ENCODE measurements at regions not wholly inside any gene's neighbourhood (a gene's known extent, or its start where the extent isn't known, plus 50 kb on each side); places are given as distances from the start of the nearest gene placed in this dataset.

- DNase-seq (ENCODE audit: unreplicated experiment): no peak
- TF ChIP-seq, protein P1, sequence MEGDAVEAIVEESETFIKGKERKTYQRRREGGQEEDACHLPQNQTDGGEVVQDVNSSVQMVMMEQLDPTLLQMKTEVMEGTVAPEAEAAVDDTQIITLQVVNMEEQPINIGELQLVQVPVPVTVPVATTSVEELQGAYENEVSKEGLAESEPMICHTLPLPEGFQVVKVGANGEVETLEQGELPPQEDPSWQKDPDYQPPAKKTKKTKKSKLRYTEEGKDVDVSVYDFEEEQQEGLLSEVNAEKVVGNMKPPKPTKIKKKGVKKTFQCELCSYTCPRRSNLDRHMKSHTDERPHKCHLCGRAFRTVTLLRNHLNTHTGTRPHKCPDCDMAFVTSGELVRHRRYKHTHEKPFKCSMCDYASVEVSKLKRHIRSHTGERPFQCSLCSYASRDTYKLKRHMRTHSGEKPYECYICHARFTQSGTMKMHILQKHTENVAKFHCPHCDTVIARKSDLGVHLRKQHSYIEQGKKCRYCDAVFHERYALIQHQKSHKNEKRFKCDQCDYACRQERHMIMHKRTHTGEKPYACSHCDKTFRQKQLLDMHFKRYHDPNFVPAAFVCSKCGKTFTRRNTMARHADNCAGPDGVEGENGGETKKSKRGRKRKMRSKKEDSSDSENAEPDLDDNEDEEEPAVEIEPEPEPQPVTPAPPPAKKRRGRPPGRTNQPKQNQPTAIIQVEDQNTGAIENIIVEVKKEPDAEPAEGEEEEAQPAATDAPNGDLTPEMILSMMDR (IDR thresholded peaks at IDR 0.05; ENCODE audit: unreplicated experiment): no peak
- Mint-ChIP-seq H3K27me3 (ENCODE audit: insufficient read depth, unreplicated experiment) (no peaks in the 10 kb centered on the region), H3K36me3 (ENCODE audit: insufficient read depth, unreplicated experiment) (no peaks in the 10 kb centered on the region), H3K4me3 (ENCODE audit: unreplicated experiment) (no peak overlapping the region), H3K4me1 (ENCODE audit: insufficient read depth, unreplicated experiment) (no peaks in the 10 kb centered on the region), H3K27ac (ENCODE audit: low read depth, unreplicated experiment) (no peak overlapping the region), H3K9me3 (ENCODE audit: unreplicated experiment) (peaks cover 4% of the 10 kb centered on the region)
- intact Hi-C loops (cut with micrococcal nuclease): no loop called here
- ChIA-PET CTCF (interaction anchor here (0.7 kb wide), 1 partner anchor 37 kb away, joined by 3 read pairs; no protein-coding TSS in a partner anchor), POLR2A (no interaction called here)
- BruUV-seq (replicated peaks): no TSS peak
Observed at GRCh38 chr5:152701305-152701949, 296.3 kb upstream of the NMUR2 start.

DNA sequence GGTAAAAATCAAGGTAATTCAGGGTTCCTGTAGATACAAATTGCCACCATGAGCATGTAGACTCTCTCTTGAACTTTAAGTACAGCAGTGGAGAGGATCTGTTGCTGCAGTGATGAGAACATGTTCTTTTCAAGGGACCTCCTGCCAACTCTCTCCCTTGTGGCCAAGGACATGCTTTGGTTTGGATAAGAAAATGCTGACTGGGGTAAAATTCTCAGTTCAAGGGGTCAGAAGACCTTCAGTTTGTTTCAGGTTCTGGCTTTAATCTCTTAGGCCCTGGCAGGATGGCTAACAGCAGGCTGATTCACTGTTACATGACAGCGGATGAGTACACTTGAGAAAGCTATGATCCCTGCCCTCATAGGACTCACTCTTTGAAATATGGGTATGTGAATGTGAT lies 299.2 kb upstream of the NMUR2 start:
- TF ChIP-seq, protein P1 (IDR thresholded peaks at IDR 0.05; ENCODE audit: unreplicated experiment): no peak
- no TSS peak for BruUV-seq (replicated peaks)
- Mint-ChIP-seq H3K27me3 (ENCODE audit: insufficient read depth, unreplicated experiment) (no peaks in the 10 kb centered on the region), H3K9me3 (ENCODE audit: unreplicated experiment) (no peaks in the 10 kb centered on the region), H3K4me1 (ENCODE audit: insufficient read depth, unreplicated experiment) (no peaks in the 10 kb centered on the region), H3K4me3 (ENCODE audit: unreplicated experiment) (no peak overlapping the region), H3K36me3 (ENCODE audit: insufficient read depth, unreplicated experiment) (no peaks in the 10 kb centered on the region), H3K27ac (ENCODE audit: low read depth, unreplicated experiment) (no peak overlapping the region)
- POLR2A ChIA-PET: no interaction called here
- CTCF ChIA-PET: interaction anchor here (0.7 to 0.8 kb wide), 2 partner anchors 13 to 144 kb away, joined by 3 read pairs; no protein-coding TSS in a partner anchor
- DNase-seq (ENCODE audit: unreplicated experiment): no peak
- intact Hi-C loops (cut with micrococcal nuclease): no loop called here

GRCh38 chr5:152711801-152712388 lies 306.8 kb upstream of the NMUR2 start:
- BruUV-seq (replicated peaks): no TSS peak
- Mint-ChIP-seq H3K4me1 (ENCODE audit: insufficient read depth, unreplicated experiment) (no peaks in the 10 kb centered on the region), H3K36me3 (ENCODE audit: insufficient read depth, unreplicated experiment) (no peaks in the 10 kb centered on the region), H3K27ac (ENCODE audit: low read depth, unreplicated experiment) (no peak overlapping the region), H3K27me3 (ENCODE audit: insufficient read depth, unreplicated experiment) (no peaks in the 10 kb centered on the region), H3K9me3 (ENCODE audit: unreplicated experiment) (no peaks in the 10 kb centered on the region), H3K4me3 (ENCODE audit: unreplicated experiment) (no peak overlapping the region)
- CTCF ChIA-PET: no interaction called here
- DNase-seq (ENCODE audit: unreplicated experiment): no peak
- intact Hi-C loops (cut with micrococcal nuclease): no loop called here
- TF ChIP-seq, protein P1 (IDR thresholded peaks at IDR 0.05; ENCODE audit: unreplicated experiment): no peak
- POLR2A ChIA-PET: interaction anchor here (0.9 kb wide), 1 partner anchor 22 kb away, joined by 3 read pairs; no protein-coding TSS in a partner anchor

GRCh38 chr5:152717393-152717792 lies 312.3 kb upstream of the NMUR2 start:
- H3K4me1 Mint-ChIP-seq (ENCODE audit: insufficient read depth, unreplicated experiment): no peaks in the 10 kb centered on the region
- DNase-seq (ENCODE audit: unreplicated experiment): no peak
- H3K4me3 Mint-ChIP-seq (ENCODE audit: unreplicated experiment): no peak overlapping the region
- no peaks in the 10 kb centered on the region for H3K27me3 Mint-ChIP-seq (ENCODE audit: insufficient read depth, unreplicated experiment)
- CTCF ChIA-PET: interaction anchor here (0.6 to 1.4 kb wide), 4 partner anchors 14 to 1248 kb away, joined by 3 to 5 read pairs (median 4); no protein-coding TSS in a partner anchor
- no peaks in the 10 kb centered on the region for H3K36me3 Mint-ChIP-seq (ENCODE audit: insufficient read depth, unreplicated experiment)
- POLR2A ChIA-PET: interaction anchor here (0.6 kb wide), 1 partner anchor 8 kb away, joined by 3 read pairs; no protein-coding TSS in a partner anchor
- no TSS peak for BruUV-seq (replicated peaks)
- TF ChIP-seq, protein P1 (IDR thresholded peaks at IDR 0.05; ENCODE audit: unreplicated experiment): no peak
- intact Hi-C loops (cut with micrococcal nuclease): no loop called here
- no peak overlapping the region for H3K27ac Mint-ChIP-seq (ENCODE audit: low read depth, unreplicated experiment)
- H3K9me3 Mint-ChIP-seq (ENCODE audit: unreplicated experiment): peaks cover 13% of the 10 kb centered on the region
